K562 (cell line): ENCODE measurements at regions not wholly inside any gene's neighbourhood (a gene's known extent, or its start where the extent isn't known, plus 50 kb on each side); places are given as distances from the start of the nearest gene placed in this dataset.

Experiments
- ATAC-seq: fragments of 200-7000 bp; cut with Tn5 transposase; 3 replicates; pipeline ENCODE4 v1.9.1; 2020; ENCODE audit warnings: moderate library complexity
- BruUV-seq: library from RNA; stranded (reverse); fragments of 400-500 nt; replicated peaks from 2 replicates; lab custom pipeline; 2021; lab: Mats Ljungman, UMichigan
- CTCF ChIA-PET: fragments of 300-600 bp; formaldehyde crosslinking; extraction: SDS; loops from one replicate; lab custom pipeline; 2021; ENCODE audit warnings: low intra/inter-chr PET ratio; lab: Yijun Ruan, JAX
- POLR2A ChIA-PET: fragments of 300-600, 350-650 bp; sonication (Branson Sonifier 250); formaldehyde crosslinking; extraction: SDS; loops from one replicate; lab custom pipeline; 2021; ENCODE audit warnings: antibody characterized with exemption, inconsistent platforms; lab: Yijun Ruan, JAX
- DNase-seq, 4 experiments: peaks; one replicate each; pipeline versions ENCODE4 v3.0.0 to v3.0.0-alpha.2; 2011 to 2018; ENCODE audit warnings: low spot score in 3 of 4, mixed read lengths in 3 of 4; ENCODE audit errors: extremely low read depth in 1 of 4
- FAIRE-seq: peaks from 2 replicates; lab custom pipeline; 2011; peaks lifted over from hg19 to GRCh38; lab: Jason Lieb, UNC
- H2AFZ ChIP-seq: 2 replicates; pipeline ENCODE4 v1.6.0; 2011; ENCODE audit warnings: low read depth, low read length, control low read depth, inconsistent platforms
- H3K27ac ChIP-seq: fragments of 200-600 bp; 3 replicates; pipeline ENCODE4 v1.8.0; 2011; ENCODE audit warnings: low read depth, mild to moderate bottlenecking, control low read depth, inconsistent platforms, low read length, moderate library complexity, mixed read lengths; ENCODE audit errors: extremely low read depth
- H3K27me3 ChIP-seq, 2 experiments: fragments of 300-600 bp in 1 of 2; 2 replicates in 1 of 2; 3 replicates in 1 of 2; pipeline versions ENCODE4 v1.6.0 to v1.8.0; 2011; ENCODE audit warnings: inconsistent platforms in 2 of 2, low read length in 2 of 2, mild to moderate bottlenecking in 1 of 2, mixed read lengths in 1 of 2, moderate library complexity in 1 of 2; ENCODE audit not compliant: control insufficient read depth in 2 of 2, insufficient read depth in 2 of 2
- H3K36me3 ChIP-seq: fragments of 300-600 bp; 3 replicates; pipeline ENCODE4 v1.8.0; 2011; ENCODE audit warnings: mild to moderate bottlenecking, low read length, inconsistent platforms; ENCODE audit not compliant: control insufficient read depth, insufficient read depth
- H3K4me1 ChIP-seq, 2 experiments: fragments of 200-600 bp in 1 of 2; replicated peaks in 1 of 2; 2 replicates in 1 of 2; 3 replicates in 1 of 2; pipeline versions ENCODE4 v1.5.1 to v1.8.0; 2011; ENCODE audit warnings: inconsistent platforms in 2 of 2, low read length in 2 of 2, mild to moderate bottlenecking in 1 of 2, mixed read lengths in 1 of 2, moderate library complexity in 1 of 2; ENCODE audit not compliant: control insufficient read depth in 2 of 2, insufficient read depth in 2 of 2
- H3K4me2 ChIP-seq: 2 replicates; pipeline ENCODE4 v1.6.1; 2011; ENCODE audit warnings: low read length, control low read depth, inconsistent platforms, mixed read lengths; ENCODE audit not compliant: insufficient read depth
- H3K4me3 ChIP-seq: fragments of 200-600 bp; sonication (generic), shearing (Covaris generic); 2 replicates; pipeline ENCODE4 v1.5.1; 2016; ENCODE audit warnings: control low read depth, inconsistent platforms
- H3K79me2 ChIP-seq: fragments of 200-600 bp; 3 replicates; pipeline ENCODE4 v1.8.0; 2011; ENCODE audit warnings: low read length, inconsistent platforms; ENCODE audit not compliant: control insufficient read depth, insufficient read depth
- H3K9ac ChIP-seq, 2 experiments: 2 replicates each; pipeline versions ENCODE4 v1.6.0 to v1.6.1; 2011; ENCODE audit warnings: low read depth in 2 of 2, low read length in 2 of 2, control low read depth in 1 of 2, inconsistent platforms in 1 of 2, mild to moderate bottlenecking in 1 of 2, mixed read lengths in 1 of 2; ENCODE audit not compliant: insufficient read depth in 1 of 2
- H3K9me1 ChIP-seq: one replicate; pipeline ENCODE4 v1.6.0; 2011; ENCODE audit warnings: inconsistent platforms, mild to moderate bottlenecking, low read length, moderate library complexity; ENCODE audit not compliant: control insufficient read depth, insufficient read depth
- H3K9me3 ChIP-seq: replicated peaks from 2 replicates; pipeline ENCODE4 v1.5.1; 2011; ENCODE audit warnings: low read depth, low read length, inconsistent platforms; ENCODE audit not compliant: control insufficient read depth, insufficient read depth
- H4K20me1 ChIP-seq: replicated peaks from 2 replicates; pipeline ENCODE4 v1.6.1; 2011; ENCODE audit warnings: low read length, inconsistent platforms, mixed read lengths; ENCODE audit not compliant: control insufficient read depth, insufficient read depth
- CBX5 ChIP-seq: IDR thresholded peaks from 2 replicates; pipeline ENCODE4 v1.6.1; 2014; ENCODE audit warnings: low read depth, borderline replicate concordance
- ELF4 ChIP-seq: fragments of 450-650 bp; formaldehyde crosslinking; IDR thresholded peaks from 2 replicates; pipeline ENCODE4 v1.4.0; 2022; ENCODE audit warnings: missing genetic modification characterization
- HDAC6 ChIP-seq: IDR thresholded peaks from 2 replicates; pipeline ENCODE4 v1.6.1; 2012; ENCODE audit warnings: low read depth, mild to moderate bottlenecking, control low read depth, inconsistent platforms, low read length, moderate library complexity
- NR2C2 ChIP-seq, 2 experiments: fragments of 200-800 bp in 1 of 2; sonication (Bioruptor generic) in 1 of 2; sonication (generic) in 1 of 2; formaldehyde crosslinking in 1 of 2; IDR thresholded peaks; 2 replicates each; pipeline versions ENCODE4 v1.6.1 to v1.8.0; 2016 to 2022; ENCODE audit warnings: mild to moderate bottlenecking in 1 of 2, missing compliant biosample characterization in 1 of 2, missing genetic modification characterization in 1 of 2, missing genetic modification reagents in 1 of 2
- PHTF2 ChIP-seq: fragments of 250-450 bp; sonication (Bioruptor Pico); IDR thresholded peaks from 2 replicates; pipeline ENCODE4 v1.5.0; 2021; ENCODE audit warnings: mild to moderate bottlenecking
- RBBP5 ChIP-seq: fragments of 200-600 bp; sonication (generic); IDR thresholded peaks from 2 replicates; pipeline ENCODE4 v1.6.1; 2012; ENCODE audit warnings: borderline replicate concordance, mild to moderate bottlenecking, low read length, control low read depth, inconsistent platforms; ENCODE audit not compliant: insufficient read depth, poor library complexity, severe bottlenecking
- SRSF3 ChIP-seq: fragments of 200-400 bp; formaldehyde crosslinking; IDR thresholded peaks from 2 replicates; pipeline ENCODE4 v1.6.1; 2016; ENCODE audit warnings: mild to moderate bottlenecking, low read length, moderate library complexity; ENCODE audit not compliant: insufficient read depth
- TOE1 ChIP-seq, 2 experiments: fragments of 450-650 bp in 1 of 2; sonication (generic) in 1 of 2; formaldehyde crosslinking in 1 of 2; IDR thresholded peaks; 2 replicates each; pipeline versions ENCODE4 v1.7.1 to v1.8.0; 2016 to 2022; ENCODE audit warnings: borderline replicate concordance in 2 of 2, mild to moderate bottlenecking in 2 of 2, antibody characterized with exemption in 1 of 2, inconsistent platforms in 1 of 2, low read depth in 1 of 2, missing genetic modification reagents in 1 of 2, moderate library complexity in 1 of 2
- U2AF1 ChIP-seq: fragments of 200-400 bp; formaldehyde crosslinking; optimal IDR thresholded peaks from 2 replicates; pipeline ENCODE3; 2017; ENCODE audit warnings: mild to moderate bottlenecking, low read depth, low read length, moderate library complexity
- WHSC1 ChIP-seq: IDR thresholded peaks from one replicate; pipeline ENCODE4 v1.6.1; 2012; ENCODE audit warnings: low read length, control low read depth, inconsistent platforms
- ZKSCAN1 ChIP-seq: fragments of 150-350 bp; IDR thresholded peaks from 2 replicates; pipeline ENCODE4 v1.6.1; 2016; ENCODE audit warnings: low read depth, low read length
- ZNF121 ChIP-seq: sonication (generic); formaldehyde crosslinking; conservative IDR thresholded peaks from 2 replicates; pipeline ENCODE4 v1.8.0; 2022; ENCODE audit warnings: missing genetic modification reagents
- WGBS: fragments of 100-300 bp; shearing (Covaris generic); methylation state at CpG from one replicate; pipeline ENCODE4 v1.1.6; 2016; ENCODE audit warnings: low coverage, mixed read lengths; ENCODE audit not compliant: insufficient coverage; ENCODE audit errors: missing lambda C conversion rate; 5-methylcytosine and 5-hydroxymethylcytosine counted together
- in situ Hi-C: fragments of 300-500 bp; cut with MboI; formaldehyde crosslinking; loops from 4 replicates; pipeline ENCODE4 v1.15.0; 2018; ENCODE audit warnings: inconsistent platforms, mixed read lengths
- intact Hi-C: fragments of 100-400 bp; cut with micrococcal nuclease; formaldehyde crosslinking; loops from 2 replicates; pipeline ENCODE4 v1.14.2; 2022
- TF ChIP-seq, protein P1 (sequence below): sonication (generic); formaldehyde crosslinking; IDR thresholded peaks from 2 replicates; pipeline ENCODE4 v1.8.1; 2023; ENCODE audit warnings: mild to moderate bottlenecking, missing genetic modification reagents
- TF ChIP-seq, protein P2 (sequence below): fragments of 250-450 bp; sonication (Bioruptor Pico); IDR thresholded peaks from 2 replicates; pipeline ENCODE4 v1.8.0; 2022; ENCODE audit warnings: moderate library complexity, mild to moderate bottlenecking, inconsistent platforms
- TF ChIP-seq, protein P3 (sequence below): fragments of 200-400 bp; formaldehyde crosslinking; IDR thresholded peaks from 2 replicates; pipeline ENCODE4 v1.6.1; 2017; ENCODE audit warnings: mild to moderate bottlenecking, low read depth, low read length, moderate library complexity

DNA sequence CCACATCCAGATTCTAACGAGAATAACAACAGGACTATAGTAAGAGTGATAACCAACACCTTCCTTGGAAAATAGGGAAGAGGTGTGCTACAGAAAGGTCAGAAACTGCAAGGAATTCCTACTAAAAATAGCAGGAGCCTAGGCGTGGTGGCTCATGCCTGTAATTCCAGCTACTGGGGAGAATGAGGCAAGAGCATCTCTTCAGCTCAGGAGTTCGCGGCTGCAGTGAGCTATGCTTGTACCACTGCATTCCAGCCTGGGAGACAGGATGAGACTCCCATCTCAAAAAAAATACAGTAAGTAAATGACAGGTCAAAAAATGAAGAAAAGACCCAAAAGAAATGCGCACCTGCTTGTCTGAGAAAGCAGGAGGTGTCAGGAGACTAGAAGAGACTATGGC is 101.5 kb upstream of the TSHZ3 start:
- Histone ChIP-seq H3K27ac (no peak overlapping the region), H3K4me3 (no peak overlapping the region), H3K9me1 (no peaks in the 10 kb centered on the region), H3K9ac (no peak overlapping the region), H3K79me2 (no peaks in the 10 kb centered on the region), H3K4me1 (no peaks in the 10 kb centered on the region), H3K27me3 (no peaks in the 10 kb centered on the region; a peak in 1 of 5 replicates), H3K4me2 (no peak overlapping the region), H3K9me3 (no peaks in the 10 kb centered on the region), H4K20me1 (no peaks in the 10 kb centered on the region), H3K36me3 (no peaks in the 10 kb centered on the region), H2AFZ (no peak overlapping the region)
- intact Hi-C loops (no loop called here), in situ Hi-C loops (no loop called here)
- DNase-seq (no peak), FAIRE-seq (no peak), ATAC-seq (no peak)
- ChIA-PET CTCF (interaction anchor here (0.6 to 0.7 kb wide), 2 partner anchors 15 to 644 kb away, joined by 3 read pairs; no protein-coding TSS in a partner anchor), POLR2A (no interaction called here)
- 3% methylated on average over 5 of the region's 5 CpGs for WGBS
- BruUV-seq: no TSS peak
- TF ChIP-seq WHSC1 (no peak), RBBP5 (no peak), ELF4 (CRISPR knock-in tag) (no peak), SRSF3 (no peak), HDAC6 (no peak), ZKSCAN1 (no peak), PHTF2 (CRISPR knock-in tag) (no peak), U2AF1 (no peak), TOE1 (IDR thresholded peaks at IDR 0.05; ENCODE audit: borderline replicate concordance) (no peak), TOE1 (CRISPR knock-in tag; IDR thresholded peaks at IDR 0.05; ENCODE audit: borderline replicate concordance, low read depth) (no peak), CBX5 (no peak), ZNF121 (CRISPR knock-in tag) (no peak), NR2C2 (CRISPR knock-in tag; IDR thresholded peaks at IDR 0.05) (no peak), NR2C2 (tag; IDR thresholded peaks at IDR 0.05) (no peak)
- TF ChIP-seq, protein P1, sequence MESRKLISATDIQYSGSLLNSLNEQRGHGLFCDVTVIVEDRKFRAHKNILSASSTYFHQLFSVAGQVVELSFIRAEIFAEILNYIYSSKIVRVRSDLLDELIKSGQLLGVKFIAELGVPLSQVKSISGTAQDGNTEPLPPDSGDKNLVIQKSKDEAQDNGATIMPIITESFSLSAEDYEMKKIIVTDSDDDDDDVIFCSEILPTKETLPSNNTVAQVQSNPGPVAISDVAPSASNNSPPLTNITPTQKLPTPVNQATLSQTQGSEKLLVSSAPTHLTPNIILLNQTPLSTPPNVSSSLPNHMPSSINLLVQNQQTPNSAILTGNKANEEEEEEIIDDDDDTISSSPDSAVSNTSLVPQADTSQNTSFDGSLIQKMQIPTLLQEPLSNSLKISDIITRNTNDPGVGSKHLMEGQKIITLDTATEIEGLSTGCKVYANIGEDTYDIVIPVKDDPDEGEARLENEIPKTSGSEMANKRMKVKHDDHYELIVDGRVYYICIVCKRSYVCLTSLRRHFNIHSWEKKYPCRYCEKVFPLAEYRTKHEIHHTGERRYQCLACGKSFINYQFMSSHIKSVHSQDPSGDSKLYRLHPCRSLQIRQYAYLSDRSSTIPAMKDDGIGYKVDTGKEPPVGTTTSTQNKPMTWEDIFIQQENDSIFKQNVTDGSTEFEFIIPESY (CRISPR knock-in tag): no peak
- TF ChIP-seq, protein P2, sequence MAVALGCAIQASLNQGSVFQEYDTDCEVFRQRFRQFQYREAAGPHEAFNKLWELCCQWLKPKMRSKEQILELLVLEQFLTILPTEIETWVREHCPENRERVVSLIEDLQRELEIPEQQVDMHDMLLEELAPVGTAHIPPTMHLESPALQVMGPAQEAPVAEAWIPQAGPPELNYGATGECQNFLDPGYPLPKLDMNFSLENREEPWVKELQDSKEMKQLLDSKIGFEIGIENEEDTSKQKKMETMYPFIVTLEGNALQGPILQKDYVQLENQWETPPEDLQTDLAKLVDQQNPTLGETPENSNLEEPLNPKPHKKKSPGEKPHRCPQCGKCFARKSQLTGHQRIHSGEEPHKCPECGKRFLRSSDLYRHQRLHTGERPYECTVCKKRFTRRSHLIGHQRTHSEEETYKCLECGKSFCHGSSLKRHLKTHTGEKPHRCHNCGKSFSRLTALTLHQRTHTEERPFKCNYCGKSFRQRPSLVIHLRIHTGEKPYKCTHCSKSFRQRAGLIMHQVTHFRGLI (CRISPR knock-in tag): no peak
- TF ChIP-seq, protein P3, sequence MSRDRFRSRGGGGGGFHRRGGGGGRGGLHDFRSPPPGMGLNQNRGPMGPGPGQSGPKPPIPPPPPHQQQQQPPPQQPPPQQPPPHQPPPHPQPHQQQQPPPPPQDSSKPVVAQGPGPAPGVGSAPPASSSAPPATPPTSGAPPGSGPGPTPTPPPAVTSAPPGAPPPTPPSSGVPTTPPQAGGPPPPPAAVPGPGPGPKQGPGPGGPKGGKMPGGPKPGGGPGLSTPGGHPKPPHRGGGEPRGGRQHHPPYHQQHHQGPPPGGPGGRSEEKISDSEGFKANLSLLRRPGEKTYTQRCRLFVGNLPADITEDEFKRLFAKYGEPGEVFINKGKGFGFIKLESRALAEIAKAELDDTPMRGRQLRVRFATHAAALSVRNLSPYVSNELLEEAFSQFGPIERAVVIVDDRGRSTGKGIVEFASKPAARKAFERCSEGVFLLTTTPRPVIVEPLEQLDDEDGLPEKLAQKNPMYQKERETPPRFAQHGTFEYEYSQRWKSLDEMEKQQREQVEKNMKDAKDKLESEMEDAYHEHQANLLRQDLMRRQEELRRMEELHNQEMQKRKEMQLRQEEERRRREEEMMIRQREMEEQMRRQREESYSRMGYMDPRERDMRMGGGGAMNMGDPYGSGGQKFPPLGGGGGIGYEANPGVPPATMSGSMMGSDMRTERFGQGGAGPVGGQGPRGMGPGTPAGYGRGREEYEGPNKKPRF: no peak
